ENCODE measurements at regions not wholly inside any gene's neighbourhood (a gene's known extent, or its start where the extent isn't known, plus 50 kb on each side); places are given as distances from the start of the nearest gene placed in this dataset.
A peak's percentile ranks its signal among the peaks of the same experiment; 100 is the strongest.
"Not testable (repeated sequence)": the region's sequence is repeated elsewhere in the genome, so short reads cannot be mapped to it uniquely, and the experiment has no call there.

DNA sequence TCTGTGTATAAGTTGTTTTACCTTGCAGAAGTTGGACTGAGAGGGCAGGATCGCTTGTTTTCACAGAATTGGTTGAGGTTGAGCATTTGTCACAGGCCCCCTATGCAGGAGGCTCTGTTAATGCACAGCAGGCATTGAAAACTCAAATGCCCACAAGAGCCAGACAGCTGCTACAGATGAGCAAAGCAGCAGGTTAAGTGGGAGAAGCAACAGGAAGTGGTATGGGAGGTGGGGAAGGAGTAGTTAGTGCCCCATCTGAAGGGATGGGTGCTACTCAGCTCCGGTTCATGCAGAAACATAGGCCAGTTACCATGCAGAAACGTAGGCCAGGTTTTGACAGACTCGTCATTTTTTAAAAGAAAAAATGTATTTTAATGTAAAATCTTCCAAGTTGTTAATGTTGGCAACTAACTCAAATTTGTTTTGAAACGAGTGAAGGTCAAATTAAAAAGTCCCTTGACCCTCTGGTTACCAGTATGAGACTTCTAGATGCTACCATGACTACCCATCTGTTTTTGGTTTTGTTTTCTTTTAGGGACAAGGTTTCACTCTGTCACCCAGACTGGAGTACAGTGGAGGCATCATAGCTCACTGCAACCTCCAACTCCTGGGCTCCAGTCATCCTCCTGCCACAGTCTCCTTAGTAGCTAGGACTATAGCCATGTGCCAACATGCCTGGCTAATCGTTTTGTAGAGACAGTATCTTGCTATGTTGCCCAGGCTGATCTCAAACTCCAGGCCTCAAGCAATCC is 84.7 kb upstream of the FRMD6 start:
- no peak for DNase-seq (ENCODE audit: extremely low read depth, low read depth)

- no peak for DNase-seq (ENCODE audit: extremely low read depth, low read depth)
Observed at GRCh38 chr14:51568366-51568765, 83.3 kb upstream of the FRMD6 start.

- no peak for DNase-seq (ENCODE audit: extremely low read depth, low read depth)
Observed at GRCh38 chr14:51573607-51574006, 78.1 kb upstream of the FRMD6 start.

GRCh38 chr14:51574009-51574408 is 77.7 kb upstream of the FRMD6 start:
- no peak for DNase-seq (ENCODE audit: extremely low read depth, low read depth)

- DNase-seq (ENCODE audit: extremely low read depth, low read depth), result no peak
Observed at GRCh38 chr14:51575349-51576116, 76.2 kb upstream of the FRMD6 start.

DNA sequence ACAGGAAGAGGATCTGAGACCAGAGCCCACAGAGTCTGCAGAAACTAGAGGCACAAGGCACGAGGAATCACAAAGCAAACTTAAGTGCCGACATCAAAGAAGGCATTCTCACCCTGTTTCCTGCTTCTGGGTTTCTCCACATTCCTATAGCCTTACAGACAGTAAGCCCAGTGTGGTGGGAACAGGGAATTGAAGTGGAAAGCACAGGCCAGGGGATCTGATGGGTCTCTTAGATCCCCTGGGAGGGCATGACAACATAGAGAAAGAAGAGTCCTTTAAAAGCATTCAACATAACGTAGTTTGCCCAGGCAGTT is 75.6 kb upstream of the FRMD6 start:
- no peak for DNase-seq (ENCODE audit: extremely low read depth, low read depth)

GRCh38 chr14:51576879-51577278 is 74.8 kb upstream of the FRMD6 start:
- no peak for DNase-seq (ENCODE audit: extremely low read depth, low read depth)

DNA sequence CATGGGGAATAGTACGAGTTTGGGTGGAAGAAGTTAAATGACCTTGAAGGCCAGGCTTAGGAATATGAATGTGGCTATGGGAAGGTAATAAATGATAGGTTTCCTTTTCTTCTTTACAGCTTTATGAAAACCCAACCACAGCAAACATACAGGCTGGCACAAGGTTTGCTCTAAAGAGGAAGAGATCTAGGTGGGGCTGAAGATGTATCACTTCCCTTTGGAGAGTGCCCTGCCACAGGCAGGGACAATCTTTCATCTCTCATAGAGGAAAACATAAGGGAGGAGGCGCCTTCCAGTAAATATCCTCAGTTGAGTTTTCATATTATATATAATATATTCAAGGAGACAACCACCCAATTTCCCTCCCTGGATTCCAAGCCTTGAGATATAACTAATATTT is 72.9 kb upstream of the FRMD6 start:
- DNase-seq (ENCODE audit: extremely low read depth, low read depth), result no peak

DNA sequence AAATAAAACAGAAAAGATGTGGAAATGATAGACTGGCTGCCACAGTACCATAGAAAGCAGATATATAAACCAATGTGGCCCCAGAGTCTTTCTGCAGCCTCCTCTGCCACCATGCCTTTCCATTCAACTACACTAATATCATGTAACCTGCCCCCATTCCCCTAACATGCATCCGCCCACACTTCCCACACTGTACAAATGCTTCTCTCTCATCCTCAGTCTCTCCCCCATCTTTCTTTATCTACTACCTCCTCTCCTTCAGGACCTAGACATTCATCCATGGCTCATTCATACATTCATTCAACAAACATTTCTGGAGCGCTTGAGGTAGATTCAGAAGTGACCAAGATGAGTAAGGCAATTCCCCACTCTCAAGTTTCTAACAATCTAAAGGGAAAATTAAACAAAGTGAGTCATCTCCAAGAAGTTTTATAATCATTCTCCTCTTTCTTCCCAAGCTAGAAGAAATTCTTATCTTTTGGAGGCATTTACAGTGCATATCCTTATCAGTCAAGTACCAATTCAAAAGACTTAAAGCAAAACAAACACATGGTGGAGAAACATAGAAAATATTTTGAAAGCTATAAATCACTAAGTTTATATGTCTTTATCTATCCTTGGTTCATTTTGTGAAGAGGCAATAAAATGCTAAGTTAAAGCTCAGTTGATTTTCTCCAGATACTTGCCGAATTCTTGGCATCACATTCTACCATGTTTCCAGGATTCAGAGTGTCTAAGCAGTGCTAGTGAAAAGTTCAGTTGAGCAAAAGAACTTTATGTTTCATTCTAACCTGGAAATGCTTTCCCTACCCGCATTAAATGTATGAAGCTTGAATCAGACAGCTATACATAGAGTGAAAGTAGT is 70.5 kb upstream of the FRMD6 start:
- peak; percentile 76 for DNase-seq (ENCODE audit: extremely low read depth, low read depth)

- peak; percentile 97 for DNase-seq (ENCODE audit: extremely low read depth, low read depth)
Observed at GRCh38 chr14:51582437-51582836, 69.3 kb upstream of the FRMD6 start.

GRCh38 chr14:51585055-51585454 is 66.7 kb upstream of the FRMD6 start:
- no peak for DNase-seq (ENCODE audit: extremely low read depth, low read depth)

DNA sequence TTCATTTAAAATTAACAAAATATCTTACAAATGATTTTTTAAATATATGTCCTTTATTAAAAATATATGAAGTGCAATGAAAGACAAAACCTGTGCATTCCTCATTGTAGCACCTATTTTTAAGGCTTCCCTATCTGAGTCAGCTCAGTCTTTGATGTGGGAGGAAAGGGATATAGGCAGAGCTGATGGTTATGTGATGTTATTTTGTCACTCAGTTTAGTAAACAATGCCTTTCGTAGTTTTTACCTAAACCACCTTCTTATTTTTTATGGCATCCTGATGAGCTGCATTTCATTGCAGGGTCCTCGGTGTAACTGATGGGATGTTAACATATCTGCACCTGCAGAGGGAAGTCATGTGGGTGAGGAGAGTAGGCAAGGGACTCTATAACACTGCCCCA is 58.9 kb upstream of the FRMD6 start:
- no peak for DNase-seq (ENCODE audit: extremely low read depth, low read depth)

DNA sequence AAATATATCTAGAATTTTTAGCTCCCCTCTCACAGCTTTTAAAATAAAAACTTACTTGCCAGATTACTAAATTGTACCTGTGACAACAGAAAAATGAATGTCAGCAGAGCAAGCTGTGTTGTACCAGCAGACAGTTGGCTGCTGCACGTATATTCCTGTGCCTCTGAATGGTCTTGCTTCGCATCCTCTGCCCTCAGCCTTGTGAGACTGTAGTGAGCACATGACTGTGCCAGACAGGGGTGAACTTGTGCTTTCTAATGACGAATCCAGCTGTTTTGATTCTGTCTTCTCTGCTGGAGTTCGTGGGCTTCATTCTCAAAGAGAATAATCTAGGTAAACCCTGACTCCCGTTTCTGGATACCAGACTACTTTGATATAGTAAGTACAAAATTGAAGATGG is 58.3 kb upstream of the FRMD6 start:
- DNase-seq (ENCODE audit: extremely low read depth, low read depth), result peak; percentile 74

GRCh38 chr14:51595881-51596455 is 55.7 kb upstream of the FRMD6 start:
- peak; percentile 91 for DNase-seq (ENCODE audit: extremely low read depth, low read depth)

DNA sequence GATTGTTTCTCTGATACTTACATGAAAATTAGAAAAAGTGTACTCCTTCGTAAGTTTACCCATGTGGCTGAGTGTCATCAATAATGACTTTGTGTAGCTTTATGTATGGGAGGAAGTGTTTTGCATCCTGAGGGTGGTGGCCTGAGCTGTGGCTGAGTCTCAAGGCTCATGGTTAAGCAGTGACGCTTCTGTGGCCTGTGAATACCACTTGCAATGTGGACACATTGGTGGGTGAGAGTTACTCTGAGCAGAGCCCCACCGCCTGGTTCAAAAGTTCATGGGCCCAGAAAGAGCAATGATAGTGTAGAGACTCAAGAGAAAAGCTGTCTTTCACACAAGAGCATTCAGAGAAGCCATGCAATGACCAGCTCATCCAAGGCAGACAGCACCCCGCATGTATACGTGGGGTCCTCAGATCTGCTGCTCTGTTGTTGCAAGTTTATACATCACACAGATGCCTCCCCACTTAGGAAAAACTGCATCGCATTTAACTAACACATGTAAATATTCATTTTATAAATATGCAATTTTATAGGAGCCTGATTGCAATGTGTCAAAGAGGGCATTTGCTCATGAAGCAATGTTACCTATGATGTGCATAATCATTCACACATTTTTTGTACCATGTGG is 55.1 kb upstream of the FRMD6 start:
- peak; percentile 90 for DNase-seq (ENCODE audit: extremely low read depth, low read depth)

GRCh38 chr14:51597261-51598001 is 54.3 kb upstream of the FRMD6 start:
- DNase-seq (ENCODE audit: extremely low read depth, low read depth), result peak; percentile 8

- DNase-seq (ENCODE audit: extremely low read depth, low read depth), result not testable (repeated sequence)
Observed at GRCh38 chr14:51598924-51599600, 52.6 kb upstream of the FRMD6 start.

- DNase-seq (ENCODE audit: extremely low read depth, low read depth), result no peak
Observed at GRCh38 chr14:51600658-51601057, 51.1 kb upstream of the FRMD6 start.
